Peyer's patch (tissue), 4 donors: ENCODE measurements at regions not wholly inside any gene's neighbourhood (a gene's known extent, or its start where the extent isn't known, plus 50 kb on each side); places are given as distances from the start of the nearest gene placed in this dataset.

ENCODE experiments used
- POLR2A ChIP-seq, 2 donors: fragments of 450-650 bp; IDR thresholded peaks; one replicate each; pipeline ENCODE4 v1.5.1; 2017; ENCODE audit warnings: antibody characterized with exemption in 2 of 2, mild to moderate bottlenecking in 2 of 2, moderate library complexity in 2 of 2
- TF ChIP-seq, protein P1 (sequence below), 6 experiments: fragments of 450-650 bp in 4 of 6; fragments of 200-600 bp in 2 of 6; sonication (generic) in 1 of 6; IDR thresholded peaks; one replicate each; pipeline ENCODE4 v1.5.1; 2017 to 2019; ENCODE audit warnings: antibody characterized with exemption in 6 of 6, mild to moderate bottlenecking in 3 of 6, moderate library complexity in 1 of 6

DNA sequence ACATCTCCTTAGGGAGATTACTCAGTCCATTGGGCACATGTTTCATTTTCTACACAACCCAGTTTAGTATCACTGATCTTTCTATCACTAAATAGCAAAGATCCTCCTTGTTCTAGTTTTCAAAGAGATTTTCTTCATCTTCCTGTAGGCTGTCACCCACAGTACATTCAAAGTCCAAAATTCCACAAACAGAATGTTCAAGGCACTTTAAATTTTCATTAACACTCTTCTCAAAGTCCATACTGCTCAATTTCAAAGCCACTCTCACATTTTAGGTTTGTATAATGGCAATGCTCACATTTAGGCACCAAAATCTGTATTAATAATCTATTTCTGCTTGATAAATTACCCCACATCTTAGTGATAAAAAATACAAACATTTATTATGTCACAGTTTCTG lies 152.8 kb downstream of the FSIP2 start:
- TF ChIP-seq POLR2A (IDR thresholded peaks at IDR 0.05), result no peak
- TF ChIP-seq, protein P1, sequence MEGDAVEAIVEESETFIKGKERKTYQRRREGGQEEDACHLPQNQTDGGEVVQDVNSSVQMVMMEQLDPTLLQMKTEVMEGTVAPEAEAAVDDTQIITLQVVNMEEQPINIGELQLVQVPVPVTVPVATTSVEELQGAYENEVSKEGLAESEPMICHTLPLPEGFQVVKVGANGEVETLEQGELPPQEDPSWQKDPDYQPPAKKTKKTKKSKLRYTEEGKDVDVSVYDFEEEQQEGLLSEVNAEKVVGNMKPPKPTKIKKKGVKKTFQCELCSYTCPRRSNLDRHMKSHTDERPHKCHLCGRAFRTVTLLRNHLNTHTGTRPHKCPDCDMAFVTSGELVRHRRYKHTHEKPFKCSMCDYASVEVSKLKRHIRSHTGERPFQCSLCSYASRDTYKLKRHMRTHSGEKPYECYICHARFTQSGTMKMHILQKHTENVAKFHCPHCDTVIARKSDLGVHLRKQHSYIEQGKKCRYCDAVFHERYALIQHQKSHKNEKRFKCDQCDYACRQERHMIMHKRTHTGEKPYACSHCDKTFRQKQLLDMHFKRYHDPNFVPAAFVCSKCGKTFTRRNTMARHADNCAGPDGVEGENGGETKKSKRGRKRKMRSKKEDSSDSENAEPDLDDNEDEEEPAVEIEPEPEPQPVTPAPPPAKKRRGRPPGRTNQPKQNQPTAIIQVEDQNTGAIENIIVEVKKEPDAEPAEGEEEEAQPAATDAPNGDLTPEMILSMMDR (IDR thresholded peaks at IDR 0.05), result no peak
